Colon (tissue), 2 donors: ENCODE measurements at regions not wholly inside any gene's neighbourhood (a gene's known extent, or its start where the extent isn't known, plus 50 kb on each side); places are given as distances from the start of the nearest gene placed in this dataset.
"Not testable (repeated sequence)": the region's sequence is repeated elsewhere in the genome, so short reads cannot be mapped to it uniquely, and the experiment has no call there.

Experiments
- FAIRE-seq: peaks from 2 replicates; lab custom pipeline; 2012; peaks lifted over from hg19 to GRCh38; lab: Jason Lieb, UNC
- donor health status: control.
- donor health status: control.

DNA sequence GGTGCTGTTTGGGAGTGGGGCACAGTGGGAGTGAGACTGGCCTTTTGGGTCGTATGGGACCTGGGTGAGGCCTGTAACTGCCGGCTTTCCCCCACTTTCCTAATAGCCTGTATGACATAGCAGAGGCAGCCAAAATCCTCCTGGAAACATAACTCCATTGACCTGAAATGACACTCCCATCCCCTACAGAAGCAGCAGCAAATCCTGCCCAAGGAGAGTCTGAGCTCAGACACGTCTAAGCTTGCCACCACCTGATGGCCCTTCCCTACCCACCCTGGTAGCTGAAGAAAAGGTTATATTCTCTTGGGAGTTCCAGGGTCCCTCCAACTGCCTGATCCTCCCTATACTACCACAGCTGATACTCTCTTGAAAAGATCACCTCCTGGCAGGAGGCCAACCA, 179.8 kb upstream of the ARRDC3 start:
- FAIRE-seq = no peak

DNA sequence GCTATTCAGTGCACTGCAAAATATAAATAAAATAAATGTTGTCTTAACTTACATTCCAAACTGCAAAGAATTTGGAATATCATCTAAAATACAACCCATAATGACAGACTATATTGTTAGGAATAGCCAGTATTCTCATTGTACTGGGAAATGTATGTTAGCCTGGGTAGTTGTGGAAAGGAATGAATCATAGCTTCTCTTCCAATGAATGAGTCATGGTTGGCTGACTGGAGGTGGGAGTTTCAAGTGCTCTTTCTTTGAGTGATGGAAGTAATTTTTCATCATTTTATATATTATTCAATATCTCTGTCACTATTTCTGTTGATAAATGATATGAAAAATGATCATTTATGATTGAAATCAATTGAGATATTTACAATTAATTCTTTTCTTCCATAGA, 158.6 kb upstream of the ARRDC3 start:
- no peak for FAIRE-seq

DNA sequence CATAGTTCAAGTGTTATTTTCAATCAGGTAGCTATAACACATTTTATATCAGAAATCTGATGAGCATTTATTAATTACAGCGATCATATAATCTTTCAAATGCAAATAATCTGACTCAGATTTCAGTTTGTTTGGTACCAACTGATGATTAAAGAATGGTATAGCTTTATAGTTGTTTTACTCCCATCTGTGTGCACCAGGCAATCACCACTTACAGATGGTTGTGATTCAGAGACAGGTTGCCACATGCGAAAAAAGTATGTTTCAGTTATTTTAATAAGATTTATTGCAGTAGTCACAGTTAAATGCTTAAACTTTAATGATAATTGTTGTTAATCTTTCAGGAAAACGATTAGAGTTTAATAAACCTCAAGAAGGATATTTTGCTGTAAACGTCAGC, 155.1 kb upstream of the ARRDC3 start:
- no peak for FAIRE-seq

DNA sequence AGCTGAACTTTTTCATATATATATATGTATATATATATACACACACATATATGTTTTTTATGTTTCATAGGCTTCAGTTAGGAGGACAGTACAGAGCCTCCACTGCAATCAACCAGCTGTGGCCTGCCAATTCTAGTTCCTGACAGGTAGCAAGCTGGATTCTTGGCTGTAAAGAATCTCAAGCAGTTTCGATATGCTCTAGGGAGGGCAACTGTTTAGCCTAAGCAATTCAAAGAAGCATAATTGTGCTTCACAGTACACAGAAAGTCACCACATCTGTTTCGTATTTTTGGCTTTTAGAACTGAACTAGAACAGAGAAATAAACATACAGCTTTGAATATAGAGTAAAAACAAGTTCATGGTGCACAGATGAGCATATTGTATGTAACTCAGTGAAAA, 152.4 kb upstream of the ARRDC3 start:
- FAIRE-seq = no peak

DNA sequence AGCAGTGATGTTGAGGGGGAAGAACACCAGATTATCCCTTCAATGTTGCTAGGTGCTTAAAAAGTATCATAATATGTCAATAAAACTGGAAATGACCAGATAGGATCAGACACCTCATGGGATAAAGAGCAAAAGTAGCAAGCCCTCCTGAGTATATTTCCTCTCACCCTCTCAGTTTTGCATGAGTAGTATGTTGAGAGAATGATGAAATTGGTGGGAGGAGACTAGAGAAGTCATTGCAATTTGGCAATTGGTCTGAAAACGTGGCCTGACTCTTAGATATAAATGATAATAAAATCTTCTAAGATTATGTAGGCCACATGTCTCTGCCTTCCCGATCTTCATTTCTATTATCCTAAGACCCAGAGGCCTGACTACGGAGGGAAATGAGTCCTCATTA, 151.2 kb upstream of the ARRDC3 start:
- FAIRE-seq = no peak

DNA sequence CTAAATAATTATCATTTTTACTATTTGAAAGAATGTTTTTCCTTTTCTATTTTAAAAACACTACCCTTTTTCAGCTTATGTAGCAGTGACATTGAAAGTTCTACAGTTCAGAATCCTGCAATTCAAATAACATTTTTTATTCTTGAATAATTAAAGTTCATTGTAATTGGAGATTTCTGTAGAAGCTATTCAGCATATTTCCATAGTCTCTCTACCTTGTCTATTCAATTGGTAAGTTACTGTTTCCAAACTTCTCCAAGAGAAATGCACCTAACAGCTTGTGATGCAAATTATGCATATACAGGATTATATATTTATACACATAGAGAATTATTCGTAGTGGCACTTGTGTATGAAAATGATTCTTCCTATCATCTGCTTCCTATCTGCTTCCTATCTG, 149.7 kb upstream of the ARRDC3 start:
- no peak for FAIRE-seq

DNA sequence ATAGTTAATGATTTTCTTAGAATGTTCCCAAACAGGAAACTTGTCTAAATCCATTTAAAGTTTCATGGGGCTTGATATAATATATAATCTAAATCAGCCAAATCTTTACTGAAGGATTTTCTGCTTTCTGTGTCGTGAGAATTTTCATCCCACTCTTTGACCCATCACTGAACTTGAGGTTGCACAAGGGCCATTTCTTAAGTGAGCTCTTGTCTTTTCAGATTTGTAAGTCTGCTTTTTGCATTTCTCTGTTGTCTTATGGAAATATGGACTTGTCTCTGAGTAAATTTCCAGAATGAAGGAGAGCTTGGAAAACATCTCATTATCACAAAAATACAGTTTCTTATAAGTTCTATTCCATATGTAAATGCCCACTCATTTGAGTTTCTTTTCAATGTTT, 149.2 kb upstream of the ARRDC3 start:
- no peak for FAIRE-seq

DNA sequence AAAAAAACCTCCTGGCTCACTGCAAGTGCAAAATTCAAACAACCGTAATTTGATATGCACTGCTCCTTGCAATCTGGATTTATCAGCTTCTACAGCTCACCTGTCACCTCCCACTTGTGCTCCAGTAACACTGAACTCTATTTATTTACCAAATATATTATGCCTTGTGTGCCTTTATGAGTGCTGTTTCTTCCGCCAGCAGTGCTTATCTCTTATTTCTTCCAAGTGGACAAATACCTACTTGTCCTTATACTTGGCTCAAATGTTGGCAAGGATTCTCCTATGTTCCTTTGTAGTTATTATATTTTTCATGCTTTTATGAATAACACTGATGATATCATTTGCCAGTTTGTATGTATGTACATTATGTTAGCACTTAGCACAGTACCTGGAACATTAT, 145.7 kb upstream of the ARRDC3 start:
- FAIRE-seq = no peak

DNA sequence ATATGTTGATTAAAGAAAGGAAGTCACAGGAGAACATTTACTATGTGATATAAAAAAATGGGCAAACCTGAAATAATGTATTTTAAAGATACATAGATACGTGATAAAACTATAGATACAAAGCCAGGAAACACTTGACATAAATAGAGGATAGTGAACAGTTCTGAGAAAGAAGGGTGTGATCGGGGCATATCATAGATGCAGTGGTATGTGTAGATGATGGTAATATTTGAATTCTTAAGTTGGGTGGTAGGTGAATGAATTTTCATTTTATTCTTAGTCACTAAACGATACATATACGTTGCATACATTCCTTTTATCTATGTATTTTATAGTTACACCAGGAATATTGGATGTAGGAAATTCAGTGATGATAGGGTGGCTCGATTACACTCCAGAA, 138.7 kb upstream of the ARRDC3 start:
- FAIRE-seq = no peak

DNA sequence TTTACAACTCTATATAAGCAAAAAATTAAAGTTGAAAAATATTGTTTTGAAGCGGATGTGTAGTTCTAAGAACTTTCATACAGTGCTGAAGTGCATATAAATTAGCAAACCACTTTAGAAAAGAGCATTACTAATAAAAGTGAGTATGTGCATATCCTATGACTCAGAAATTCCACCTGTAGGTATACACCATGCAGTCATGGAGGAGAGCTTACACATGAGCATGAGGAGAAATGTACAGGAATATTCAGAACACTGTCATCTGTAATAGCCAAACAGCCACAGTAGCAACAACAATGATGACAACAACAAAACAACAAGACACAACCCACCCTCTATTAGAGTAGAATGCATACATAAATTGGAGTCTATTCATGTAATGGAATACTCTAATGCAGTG, 138.2 kb upstream of the ARRDC3 start:
- no peak for FAIRE-seq

DNA sequence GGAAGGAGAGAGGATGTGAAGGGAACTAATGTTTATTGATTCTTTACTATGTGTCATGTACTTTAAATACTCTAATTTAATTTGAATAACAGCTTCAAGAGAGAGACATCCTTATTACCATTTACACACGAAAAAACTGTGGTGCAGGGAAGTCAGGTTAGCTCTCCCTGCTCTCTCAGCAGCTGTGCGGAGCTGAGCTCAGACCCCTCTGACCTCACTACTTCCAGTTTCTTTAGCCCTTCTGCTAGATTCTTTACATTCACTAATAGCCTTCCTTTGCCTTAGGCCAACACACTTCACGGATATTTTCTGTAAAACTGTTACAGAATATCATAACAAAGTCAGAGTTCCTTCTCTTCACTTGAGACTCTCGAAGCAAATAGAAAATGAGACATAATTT, 131.3 kb upstream of the ARRDC3 start:
- FAIRE-seq = no peak

DNA sequence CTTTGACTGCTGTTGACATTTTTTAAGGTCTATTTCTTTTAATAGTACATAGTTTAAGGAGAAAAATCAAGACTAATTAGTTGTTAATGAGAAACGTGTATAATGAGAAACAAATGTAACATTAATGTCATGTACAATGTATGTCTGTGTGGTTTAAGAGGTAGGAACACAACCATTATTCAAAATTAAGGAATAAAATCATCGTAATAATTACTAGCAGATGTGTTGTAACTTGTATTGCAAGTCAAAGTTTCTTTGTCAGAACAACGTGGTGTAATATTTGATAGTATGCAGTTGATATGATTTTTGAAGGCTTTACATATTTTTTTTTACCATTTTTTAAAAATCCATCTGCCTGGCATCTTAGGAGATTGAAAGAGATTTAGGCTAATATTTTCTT, 120.2 kb upstream of the ARRDC3 start:
- FAIRE-seq = no peak

DNA sequence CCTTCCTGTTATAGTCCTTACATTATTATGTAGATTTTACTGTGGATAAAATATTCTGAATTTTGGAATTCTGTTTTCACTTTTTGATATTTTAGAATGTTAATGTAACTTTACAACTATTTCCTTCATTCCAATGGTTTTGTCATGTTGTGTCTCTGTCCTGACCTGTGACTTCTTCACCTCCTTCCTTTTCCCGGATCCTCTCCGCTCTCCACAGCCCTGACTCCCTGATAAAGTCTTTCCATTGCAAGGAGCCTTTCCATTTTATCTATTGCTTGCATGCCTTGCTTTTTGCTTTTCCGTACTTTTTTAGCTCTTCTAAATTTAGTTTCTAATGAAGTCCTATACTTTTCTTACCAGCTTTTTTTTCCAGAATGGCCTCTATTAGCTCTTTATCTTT, 117.6 kb upstream of the ARRDC3 start:
- FAIRE-seq = no peak

DNA sequence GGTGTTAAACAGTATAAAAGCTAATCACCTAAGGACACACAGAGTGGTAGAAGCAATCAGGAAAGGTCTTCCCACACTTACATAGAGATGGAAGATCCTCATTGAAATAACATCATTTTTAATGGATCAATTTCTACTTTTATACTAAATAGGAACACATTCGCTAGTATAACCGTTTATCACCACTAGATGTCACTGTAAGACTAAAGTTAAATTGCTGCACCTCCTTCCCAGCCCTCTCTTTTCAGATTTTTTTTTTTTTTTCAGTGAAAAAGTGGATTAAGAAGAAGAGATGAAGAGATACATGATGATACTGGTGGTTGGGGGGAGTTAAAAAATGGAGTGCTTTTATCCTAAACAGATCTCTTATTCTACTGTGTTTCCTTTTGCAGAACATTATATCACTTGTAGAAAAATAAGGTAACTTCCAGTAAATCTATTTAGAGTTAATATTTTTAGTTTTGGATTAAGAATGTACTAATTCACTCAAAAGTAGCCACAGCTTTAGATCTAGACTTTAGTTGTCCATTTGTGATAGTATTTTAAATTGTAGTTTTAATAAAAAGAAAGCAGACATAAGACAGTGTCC, 116.9 kb upstream of the ARRDC3 start:
- FAIRE-seq = no peak

DNA sequence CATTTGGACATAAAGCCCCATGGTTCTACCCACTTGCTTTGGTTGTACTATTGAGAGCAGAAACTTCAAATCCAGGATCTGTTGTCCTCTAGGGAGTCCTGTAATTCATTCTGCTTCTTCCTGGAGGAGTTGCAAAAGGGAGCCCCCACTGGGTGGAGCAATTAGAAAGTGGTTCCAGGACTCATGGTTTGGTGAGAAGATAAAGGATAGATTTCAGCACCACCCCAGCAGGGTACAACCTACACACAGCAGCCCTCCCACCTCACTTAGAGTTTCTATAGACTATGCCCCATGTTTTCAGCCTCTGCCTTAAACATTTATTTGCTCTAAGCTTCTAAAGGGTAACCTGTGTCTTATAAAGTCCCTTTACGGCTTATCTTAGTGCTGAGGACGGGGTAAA, 112.6 kb upstream of the ARRDC3 start:
- no peak for FAIRE-seq

DNA sequence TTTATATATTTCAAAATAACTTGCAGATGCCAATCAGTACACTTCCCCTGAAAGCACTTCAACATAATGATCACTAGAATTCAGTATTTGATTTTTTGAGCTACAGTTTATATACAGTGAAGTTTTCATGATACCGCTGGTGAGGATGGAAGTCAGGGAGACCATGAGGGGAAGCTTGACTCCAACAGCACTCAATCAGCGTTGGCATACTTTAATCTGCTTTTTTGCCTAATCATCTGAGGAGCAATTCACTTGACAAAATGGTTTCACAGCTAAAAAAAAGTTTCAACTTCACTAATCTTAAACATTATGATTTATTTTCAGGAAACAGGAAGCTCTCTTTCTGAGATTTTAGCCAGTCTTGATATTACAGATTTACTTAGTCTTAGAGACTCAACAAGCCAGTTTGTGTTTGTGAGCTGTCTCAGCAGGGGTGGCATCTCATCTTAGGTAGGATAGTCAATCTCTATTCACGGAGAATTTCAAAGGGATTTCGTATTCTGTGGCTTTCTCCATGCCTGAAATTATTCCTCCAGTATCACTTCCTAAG, 111.4 kb upstream of the ARRDC3 start:
- FAIRE-seq = no peak

DNA sequence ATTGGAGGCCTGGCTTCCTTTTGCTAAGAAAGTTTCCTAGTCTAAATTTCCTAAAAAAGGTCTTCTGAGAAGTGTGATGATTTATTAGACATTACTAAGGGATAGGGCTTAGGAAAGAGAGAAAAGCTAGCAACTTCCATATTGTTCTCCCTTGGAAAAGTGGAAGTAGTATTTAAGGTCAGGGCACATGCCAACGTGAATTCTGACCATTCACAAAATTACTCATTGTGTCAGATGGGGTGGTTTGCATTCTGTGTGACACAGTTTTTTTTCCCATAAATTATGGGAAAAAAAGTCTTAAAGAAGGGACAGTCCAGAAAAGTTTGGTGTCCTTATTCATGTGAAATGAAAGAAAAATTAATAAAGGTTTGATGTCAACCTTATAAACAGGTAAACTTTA, 110.0 kb upstream of the ARRDC3 start:
- no peak for FAIRE-seq

DNA sequence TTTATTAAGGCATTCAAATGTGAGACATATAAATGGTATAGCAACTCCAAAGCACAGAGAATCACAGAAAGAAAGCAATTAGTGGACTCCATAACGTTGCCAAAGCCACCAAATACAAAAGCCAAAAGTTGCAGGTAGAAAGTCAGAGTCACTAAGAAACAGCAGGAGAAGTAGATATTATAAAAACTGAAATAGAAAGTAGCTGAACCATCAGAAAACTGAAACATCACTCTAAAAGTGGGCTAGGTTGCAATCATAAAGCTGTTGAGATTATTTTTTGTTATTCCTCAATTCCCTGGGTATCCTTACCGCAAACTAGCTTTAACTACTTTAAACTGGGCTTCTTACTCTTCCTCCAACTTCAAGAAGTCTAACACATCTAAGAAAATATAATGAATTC, 108.1 kb upstream of the ARRDC3 start:
- FAIRE-seq = no peak

DNA sequence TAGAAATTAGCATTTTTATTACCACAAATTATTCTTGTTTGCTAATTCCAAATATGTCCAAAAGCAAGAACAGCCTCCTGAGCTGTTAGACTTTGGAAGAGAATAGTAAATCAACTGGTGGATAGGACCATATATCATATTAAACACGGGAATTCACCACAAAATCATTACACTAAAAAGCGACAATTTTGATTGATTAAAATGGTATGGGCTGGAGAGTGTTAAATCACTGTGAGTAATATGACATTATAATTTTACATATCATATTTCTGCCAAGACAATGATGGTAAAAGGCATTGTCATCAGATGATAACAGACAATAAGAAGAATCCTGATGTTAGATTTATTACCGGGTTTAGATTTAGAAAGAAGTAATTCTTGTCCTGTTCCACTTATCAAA, 107.2 kb upstream of the ARRDC3 start:
- FAIRE-seq = no peak

DNA sequence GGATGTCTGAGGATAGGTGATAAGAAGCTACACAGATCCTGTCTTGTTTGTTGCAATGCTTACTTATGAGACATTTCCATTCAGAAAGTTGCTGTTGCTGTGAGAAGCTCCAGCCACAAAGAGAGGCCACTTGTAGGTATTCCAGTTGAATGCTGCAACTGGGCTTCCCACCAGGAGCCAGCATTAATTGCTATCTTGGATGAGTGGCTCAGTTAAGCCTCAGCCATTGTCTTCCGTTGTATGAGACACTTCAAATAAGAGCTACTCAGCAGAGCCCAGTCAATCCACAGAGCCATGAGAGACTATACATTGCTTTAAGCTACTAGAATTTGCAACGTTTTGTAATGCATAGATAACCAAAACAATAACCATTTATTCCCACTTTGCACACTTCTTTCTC, 104.3 kb upstream of the ARRDC3 start:
- no peak for FAIRE-seq

DNA sequence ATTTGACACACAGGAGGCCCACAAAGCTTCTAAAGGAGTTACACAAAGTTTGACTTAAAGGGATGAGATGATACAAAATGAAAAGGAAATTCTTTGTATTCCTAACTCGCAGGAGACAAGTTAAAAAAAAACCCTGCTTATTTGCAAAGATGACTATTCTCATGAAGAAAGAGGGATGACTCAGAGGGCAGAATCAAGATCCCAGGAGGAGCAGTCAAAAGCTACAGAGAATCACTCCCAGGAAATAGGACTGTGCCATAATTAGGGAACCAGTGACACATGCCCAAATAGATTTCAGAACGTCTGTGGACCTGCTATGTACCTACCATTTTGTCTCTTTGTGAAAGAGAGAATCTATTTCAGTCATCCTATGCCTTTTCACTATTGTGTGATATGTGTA, 103.5 kb upstream of the ARRDC3 start:
- FAIRE-seq = no peak

DNA sequence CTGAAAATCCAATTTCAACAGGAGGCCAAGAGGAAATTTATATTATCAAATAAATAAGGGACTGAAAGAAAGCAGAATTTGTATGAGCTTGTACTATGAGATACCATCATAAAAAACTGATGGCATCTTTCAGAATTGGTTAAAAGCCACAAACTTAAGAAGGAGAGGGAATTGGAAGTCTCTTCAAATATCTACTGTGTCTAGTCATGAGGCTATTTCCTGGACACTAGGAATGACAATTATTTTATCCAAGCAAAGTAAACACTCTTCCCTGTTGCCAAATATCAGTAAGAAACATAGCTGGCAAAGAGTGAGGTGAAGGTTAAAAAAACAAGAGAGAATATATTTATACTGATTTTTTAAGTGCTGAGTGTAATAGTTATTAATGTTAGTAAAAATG, 101.5 kb upstream of the ARRDC3 start:
- no peak for FAIRE-seq

DNA sequence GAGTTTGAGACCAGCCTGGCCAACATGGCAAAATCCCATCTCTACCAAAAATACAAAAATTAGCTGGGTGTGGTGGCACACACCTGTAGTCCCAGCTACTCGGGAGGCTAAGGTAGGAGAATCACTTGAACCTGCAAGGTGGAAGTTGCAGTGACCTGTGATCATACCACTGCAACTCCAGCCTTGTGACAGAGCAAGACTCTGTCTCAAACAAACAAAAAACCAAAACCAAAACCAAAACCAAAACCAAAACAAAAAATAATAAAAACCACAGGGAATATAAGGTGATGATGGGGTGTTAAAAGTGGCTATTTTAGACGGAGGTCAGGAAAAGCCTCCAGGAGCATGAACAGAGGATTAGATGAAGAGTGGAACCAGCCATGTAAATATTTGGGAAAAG, 96.3 kb upstream of the ARRDC3 start:
- FAIRE-seq = not testable (repeated sequence)

DNA sequence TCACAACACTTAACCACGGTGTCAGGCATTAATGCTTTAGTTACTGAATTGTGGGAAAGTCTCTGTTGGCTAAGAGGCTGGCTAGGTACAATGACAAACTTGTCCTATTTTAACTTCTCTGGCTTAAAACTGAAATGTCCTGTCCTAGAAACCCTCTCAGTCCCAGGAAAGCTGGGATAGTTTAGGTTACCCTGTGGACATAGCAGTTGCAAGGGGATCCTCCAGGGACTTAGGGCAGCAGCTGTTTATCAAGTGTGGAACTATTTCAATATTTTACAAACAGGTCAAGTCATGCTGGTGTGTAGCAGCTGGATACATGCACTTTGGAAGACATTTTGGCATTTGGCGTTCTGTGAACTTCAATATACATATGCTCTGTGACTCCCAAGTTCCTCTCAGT, 95.0 kb upstream of the ARRDC3 start:
- FAIRE-seq = no peak

DNA sequence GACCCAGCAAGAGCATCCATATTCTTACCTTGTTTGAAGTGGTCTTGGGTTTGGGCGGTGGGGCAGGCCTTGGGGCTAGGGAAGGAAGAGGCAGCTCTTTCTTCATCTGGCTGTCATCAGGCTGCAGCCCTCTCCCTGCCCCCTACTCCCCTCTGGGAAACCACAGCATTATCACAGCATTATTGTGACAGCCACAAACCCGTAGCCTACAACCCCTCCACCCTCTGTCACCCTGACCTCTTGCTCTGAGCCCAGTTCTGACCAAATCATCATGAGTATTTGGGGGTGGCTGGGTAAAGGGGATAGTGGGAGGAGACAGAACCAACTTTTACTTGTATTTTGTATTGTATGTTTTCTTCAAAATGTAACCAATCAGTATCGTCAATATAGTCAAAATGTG, 94.3 kb upstream of the ARRDC3 start:
- no peak for FAIRE-seq
